Uterus (tissue), 2 donors: ENCODE measurements at regions not wholly inside any gene's neighbourhood (a gene's known extent, or its start where the extent isn't known, plus 50 kb on each side); places are given as distances from the start of the nearest gene placed in this dataset.

ENCODE experiments used
- POLR2A ChIP-seq, 2 donors: fragments of 450-650 bp; IDR thresholded peaks; one replicate each; pipeline ENCODE4 v1.6.1; 2016; ENCODE audit warnings: antibody characterized with exemption in 2 of 2, mild to moderate bottlenecking in 1 of 2, moderate library complexity in 1 of 2
- TF ChIP-seq, protein P1 (sequence below), 4 experiments: fragments of 200-600 bp in 2 of 4; fragments of 450-650 bp in 2 of 4; sonication (generic) in 2 of 4; IDR thresholded peaks; one replicate each; pipeline ENCODE4 v1.5.1; 2016 to 2019; ENCODE audit warnings: antibody characterized with exemption in 4 of 4, mild to moderate bottlenecking in 2 of 4, moderate library complexity in 1 of 4

DNA sequence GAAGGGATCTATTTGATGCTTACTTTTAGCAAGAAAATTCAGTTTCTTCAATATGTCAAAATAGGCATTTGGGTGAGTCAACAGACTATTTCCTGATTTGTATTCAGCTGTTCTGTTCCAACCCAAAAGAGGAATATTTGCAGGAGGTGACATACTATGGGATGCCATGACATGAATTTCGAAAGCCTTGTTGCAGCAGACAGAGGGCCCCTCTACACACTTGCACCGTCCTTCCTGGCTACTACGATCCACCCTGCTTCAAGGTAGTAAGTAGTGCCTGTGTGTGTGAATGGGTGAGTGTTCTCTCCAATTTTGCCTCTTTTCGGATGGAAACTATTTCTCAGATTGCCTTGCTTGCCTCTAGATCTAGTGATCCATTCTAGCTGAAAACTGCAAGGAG, 413.0 kb upstream of the ADARB2 start:
- no peak for TF ChIP-seq POLR2A (IDR thresholded peaks at IDR 0.05)
- TF ChIP-seq, protein P1, sequence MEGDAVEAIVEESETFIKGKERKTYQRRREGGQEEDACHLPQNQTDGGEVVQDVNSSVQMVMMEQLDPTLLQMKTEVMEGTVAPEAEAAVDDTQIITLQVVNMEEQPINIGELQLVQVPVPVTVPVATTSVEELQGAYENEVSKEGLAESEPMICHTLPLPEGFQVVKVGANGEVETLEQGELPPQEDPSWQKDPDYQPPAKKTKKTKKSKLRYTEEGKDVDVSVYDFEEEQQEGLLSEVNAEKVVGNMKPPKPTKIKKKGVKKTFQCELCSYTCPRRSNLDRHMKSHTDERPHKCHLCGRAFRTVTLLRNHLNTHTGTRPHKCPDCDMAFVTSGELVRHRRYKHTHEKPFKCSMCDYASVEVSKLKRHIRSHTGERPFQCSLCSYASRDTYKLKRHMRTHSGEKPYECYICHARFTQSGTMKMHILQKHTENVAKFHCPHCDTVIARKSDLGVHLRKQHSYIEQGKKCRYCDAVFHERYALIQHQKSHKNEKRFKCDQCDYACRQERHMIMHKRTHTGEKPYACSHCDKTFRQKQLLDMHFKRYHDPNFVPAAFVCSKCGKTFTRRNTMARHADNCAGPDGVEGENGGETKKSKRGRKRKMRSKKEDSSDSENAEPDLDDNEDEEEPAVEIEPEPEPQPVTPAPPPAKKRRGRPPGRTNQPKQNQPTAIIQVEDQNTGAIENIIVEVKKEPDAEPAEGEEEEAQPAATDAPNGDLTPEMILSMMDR (IDR thresholded peaks at IDR 0.05) = no peak
